Lower leg skin (tissue), 3 donors: ENCODE measurements at regions not wholly inside any gene's neighbourhood (a gene's known extent, or its start where the extent isn't known, plus 50 kb on each side); places are given as distances from the start of the nearest gene placed in this dataset.

Source experiments
- POLR2A ChIP-seq, 2 donors: fragments of 450-650 bp; IDR thresholded peaks; one replicate each; pipeline ENCODE4 v1.6.1; 2016 to 2017; ENCODE audit warnings: antibody characterized with exemption in 2 of 2, mild to moderate bottlenecking in 1 of 2, moderate library complexity in 1 of 2
- TF ChIP-seq, protein P1 (sequence below), 3 donors: fragments of 450-650 bp; IDR thresholded peaks; one replicate each; pipeline ENCODE4 v1.5.1; 2016; ENCODE audit warnings: antibody characterized with exemption in 3 of 3, mild to moderate bottlenecking in 3 of 3, moderate library complexity in 2 of 3

DNA sequence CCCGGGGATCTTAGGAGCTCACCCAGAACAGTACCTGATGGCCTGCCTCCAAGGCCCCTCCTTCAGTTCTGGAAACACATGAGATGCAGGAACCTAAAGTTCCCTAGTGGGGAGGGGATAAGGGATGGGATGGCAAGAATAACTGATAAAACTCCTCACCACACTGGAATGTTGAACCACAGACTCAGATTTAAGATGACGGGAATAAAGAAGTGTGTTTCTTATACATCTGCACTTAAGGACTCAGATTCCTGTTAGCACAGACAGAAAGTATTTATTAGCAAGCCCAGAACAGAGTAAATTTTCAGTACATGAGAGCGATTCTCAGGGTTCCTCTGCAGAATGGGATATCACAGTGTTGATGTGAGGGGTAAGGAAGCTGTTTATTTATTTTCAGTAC, 245.2 kb downstream of the TLE3 start:
- no peak for TF ChIP-seq POLR2A (IDR thresholded peaks at IDR 0.05)
- TF ChIP-seq, protein P1, sequence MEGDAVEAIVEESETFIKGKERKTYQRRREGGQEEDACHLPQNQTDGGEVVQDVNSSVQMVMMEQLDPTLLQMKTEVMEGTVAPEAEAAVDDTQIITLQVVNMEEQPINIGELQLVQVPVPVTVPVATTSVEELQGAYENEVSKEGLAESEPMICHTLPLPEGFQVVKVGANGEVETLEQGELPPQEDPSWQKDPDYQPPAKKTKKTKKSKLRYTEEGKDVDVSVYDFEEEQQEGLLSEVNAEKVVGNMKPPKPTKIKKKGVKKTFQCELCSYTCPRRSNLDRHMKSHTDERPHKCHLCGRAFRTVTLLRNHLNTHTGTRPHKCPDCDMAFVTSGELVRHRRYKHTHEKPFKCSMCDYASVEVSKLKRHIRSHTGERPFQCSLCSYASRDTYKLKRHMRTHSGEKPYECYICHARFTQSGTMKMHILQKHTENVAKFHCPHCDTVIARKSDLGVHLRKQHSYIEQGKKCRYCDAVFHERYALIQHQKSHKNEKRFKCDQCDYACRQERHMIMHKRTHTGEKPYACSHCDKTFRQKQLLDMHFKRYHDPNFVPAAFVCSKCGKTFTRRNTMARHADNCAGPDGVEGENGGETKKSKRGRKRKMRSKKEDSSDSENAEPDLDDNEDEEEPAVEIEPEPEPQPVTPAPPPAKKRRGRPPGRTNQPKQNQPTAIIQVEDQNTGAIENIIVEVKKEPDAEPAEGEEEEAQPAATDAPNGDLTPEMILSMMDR (IDR thresholded peaks at IDR 0.05): no peak
